NCI-H345 (cell line): ENCODE measurements at regions not wholly inside any gene's neighbourhood (a gene's known extent, or its start where the extent isn't known, plus 50 kb on each side); places are given as distances from the start of the nearest gene placed in this dataset.

ENCODE experiments used
- DNase-seq: peaks from one replicate; lab custom pipeline; 2025; lab: John Stamatoyannopoulos, UW

DNA sequence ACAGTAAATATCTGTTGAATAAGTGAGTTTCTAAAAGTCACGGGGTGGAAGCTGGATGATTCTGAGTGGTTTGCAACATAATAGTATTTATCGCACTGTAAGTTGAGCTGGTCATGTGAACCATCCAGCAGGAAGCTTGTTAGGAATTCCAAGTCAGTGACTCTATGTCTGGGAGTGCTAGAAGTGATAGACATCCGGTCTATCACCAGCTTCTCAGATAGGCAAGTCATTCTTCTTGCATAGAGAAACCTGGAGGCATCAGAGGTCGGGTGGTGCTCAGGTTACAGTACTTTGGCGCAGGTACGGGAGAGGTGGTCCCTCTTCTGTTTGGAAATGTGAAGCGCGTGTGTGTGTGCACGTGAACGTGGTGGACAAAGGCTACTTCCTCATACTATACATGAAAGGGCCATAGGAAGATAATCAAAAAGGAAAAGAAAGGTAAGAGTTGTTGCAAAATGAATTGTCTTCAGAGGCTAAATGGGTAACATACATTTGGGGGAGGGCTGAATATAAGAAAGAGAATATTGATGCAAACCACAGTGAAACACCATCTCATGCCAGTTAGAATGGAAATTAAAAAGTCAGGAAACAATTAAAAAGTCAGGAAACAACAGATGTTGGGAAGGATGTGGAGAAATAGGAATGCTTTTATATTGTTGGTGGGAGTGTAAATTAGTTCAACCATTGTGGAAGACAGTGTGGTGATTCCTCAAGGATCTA, 299.3 kb upstream of the ZFP64 start:
- DNase-seq, result no peak

DNA sequence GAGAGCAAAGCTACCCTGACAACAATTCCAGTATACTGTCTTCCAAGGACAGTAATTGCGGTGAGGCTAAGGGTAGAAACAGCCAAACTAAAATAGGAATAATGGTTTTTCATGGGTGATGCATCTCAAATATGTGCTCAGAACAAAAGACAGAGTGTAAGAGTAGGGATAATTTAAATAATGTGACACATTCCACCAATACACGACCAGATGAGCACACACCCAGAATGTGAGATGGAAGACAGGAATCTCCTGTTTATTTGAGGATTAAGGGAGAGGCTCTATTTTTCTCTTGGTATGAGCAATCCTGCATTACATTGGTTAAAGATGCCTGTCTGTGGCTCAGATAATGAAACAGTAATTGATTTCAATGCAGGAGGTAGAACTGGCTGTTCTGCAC, 292.9 kb upstream of the ZFP64 start:
- DNase-seq, result no peak

DNA sequence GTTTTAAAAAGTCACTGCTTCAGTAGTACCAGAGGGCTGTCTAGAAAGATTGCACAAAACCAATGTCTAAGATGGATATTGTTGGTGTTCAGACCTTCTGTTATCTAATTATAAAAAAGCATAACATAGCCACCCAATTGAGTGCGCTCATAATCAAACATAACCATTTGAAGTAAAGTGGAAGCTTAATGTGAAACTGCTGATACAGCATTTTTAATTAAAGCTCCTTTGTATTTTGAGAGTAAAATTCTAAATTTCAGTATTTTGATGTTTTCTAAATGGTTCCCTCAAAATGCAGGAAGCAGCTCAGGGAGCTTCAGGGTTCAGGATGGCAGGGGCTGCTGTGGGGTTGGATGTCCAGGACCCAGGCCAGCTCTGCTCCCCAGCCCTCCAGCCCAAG, 291.8 kb upstream of the ZFP64 start:
- DNase-seq, result no peak

DNA sequence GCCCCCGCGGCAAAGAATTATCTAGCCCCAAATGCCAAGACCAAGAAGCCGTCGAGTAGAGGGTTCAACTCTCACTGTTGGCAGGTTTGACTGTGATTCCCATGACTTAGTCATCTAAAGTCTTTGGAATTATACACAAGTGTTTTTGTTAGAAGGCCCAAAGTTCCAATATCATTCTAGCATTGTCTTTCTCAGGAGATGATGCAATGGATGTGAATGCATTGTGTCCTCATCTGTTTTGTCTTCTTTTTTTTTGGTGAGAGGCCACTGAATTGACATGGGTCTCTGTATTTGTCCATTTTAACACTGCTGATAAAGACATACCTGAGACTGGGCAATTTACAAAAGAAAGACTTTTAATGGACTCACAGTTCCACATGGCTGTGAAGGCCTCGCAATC, 290.5 kb upstream of the ZFP64 start:
- no peak for DNase-seq

DNA sequence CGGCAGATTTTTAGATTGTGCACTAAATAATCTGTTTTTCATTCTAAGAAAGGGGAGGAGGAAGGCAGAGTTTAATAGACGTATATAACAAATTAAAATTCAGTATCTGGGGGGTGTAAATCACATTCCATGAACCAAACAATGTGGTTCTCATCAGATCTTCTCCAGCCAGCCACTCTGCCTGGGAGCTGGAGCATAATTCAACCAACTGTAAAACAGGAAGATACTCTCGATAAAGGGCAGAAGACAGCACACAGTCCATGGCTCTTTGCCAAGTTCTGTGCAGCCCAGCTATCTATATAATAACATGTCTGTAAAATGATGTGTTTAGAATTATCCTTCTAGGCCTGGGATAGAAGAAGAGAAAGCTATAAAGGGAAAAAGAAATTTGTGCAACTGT, 289.9 kb upstream of the ZFP64 start:
- DNase-seq, result peak; percentile 1

DNA sequence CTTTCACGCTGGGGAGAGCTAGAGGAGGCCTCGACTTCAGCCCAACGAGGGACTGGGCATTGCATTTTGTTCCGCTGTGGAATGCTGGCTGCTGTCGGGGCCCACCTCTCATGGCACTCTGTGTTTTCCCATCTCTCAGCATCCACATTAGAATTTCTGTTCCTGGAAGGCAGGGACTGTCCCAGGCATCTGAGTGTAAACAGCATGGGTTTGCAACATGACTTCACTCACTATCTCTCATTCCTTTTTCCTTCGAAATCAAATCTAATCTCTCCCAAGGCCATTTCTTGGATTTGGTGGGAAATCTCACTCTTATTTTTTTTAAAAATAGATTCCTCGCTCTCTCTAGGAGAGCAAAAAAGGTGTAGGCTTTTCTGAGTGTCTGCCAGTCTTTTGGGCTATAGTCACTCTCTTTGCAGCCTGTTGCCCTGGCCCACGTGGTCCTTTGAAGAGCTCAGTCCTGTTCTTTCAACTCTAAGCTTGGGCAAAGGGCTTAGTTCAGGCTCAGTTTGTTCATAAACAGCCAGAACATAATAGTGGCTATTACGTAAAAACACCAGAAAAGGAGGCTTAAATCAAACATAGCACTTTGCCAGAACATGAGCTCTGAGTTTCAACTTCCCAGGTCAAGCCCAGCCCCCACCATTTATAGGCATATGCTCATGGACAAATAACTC, 284.6 kb upstream of the ZFP64 start:
- DNase-seq, result no peak

DNA sequence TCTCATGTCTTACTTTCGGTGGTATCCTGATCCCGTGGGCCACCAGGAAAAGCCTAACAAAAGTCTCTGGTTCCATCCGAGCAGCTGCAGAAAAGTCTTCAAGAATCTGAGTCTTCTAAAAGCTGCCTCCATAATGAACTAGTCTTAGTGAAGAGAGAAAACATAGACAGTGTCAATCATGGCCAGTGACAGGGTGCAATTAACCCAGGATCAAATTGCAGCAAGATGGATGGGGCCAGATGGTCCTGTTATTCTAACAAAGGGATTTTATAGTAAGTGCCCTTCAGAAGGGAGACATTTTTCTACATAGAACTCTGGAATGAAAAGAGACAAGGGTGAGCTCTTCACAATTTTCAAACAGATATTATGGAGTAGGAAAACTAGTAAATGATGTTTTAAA, 281.6 kb upstream of the ZFP64 start:
- DNase-seq, result no peak

DNA sequence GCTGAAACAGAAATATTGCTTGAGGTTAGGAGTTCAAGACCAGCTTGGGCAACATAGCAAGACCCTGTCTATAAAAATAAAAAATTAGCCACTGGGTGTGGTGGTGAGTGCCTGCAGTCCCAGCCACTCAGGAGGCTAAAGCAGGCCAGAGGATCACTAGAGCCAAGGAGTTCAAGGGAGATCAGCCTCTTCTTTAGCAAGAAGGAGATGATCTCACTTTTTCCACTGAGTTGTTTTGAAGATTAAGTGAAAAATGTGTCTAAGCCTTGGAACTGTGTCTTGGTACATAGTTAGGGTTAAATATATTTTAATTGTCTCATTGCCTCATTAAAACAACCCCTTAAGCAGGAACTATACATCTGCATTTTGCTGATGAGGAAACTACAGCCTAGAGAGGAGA, 279.0 kb upstream of the ZFP64 start:
- no peak for DNase-seq

DNA sequence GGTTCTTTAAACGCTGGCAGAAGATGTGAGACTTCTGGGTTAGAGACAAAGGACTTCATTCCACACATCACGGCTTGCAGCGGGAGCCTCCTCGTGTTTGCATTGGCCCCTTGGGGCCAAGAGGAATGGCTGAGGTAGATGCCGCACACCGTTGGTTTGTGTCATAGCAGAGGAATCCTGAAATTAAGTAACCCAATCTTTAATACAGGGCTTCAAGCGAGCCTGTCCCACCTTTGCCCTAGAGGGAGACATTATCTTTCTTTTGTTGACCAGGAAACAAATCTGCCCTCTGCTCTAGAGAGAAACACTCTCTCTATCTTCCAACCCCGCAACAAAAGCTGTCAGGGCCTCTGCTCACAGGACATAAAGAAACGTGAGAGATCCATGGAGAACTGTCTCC, 277.5 kb upstream of the ZFP64 start:
- no peak for DNase-seq

DNA sequence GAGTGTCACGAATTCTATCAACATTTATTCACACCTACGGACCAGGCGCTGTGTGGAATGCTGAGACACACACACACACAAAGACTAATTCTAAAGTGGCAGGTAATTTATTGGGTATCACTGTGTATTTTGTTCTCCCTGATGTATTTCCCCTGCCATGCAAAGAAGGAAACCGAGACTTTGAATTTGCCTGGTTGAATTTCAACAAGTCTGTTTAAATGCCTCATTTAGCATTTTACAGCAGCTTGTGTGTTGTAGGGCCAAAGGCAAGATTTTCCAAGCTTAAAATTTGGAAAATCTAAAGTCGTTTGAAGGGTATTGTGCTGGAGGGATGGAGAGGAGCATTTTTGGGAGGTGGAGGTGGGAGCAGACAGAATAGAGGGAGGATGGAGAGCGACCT, 274.4 kb upstream of the ZFP64 start:
- DNase-seq, result no peak

DNA sequence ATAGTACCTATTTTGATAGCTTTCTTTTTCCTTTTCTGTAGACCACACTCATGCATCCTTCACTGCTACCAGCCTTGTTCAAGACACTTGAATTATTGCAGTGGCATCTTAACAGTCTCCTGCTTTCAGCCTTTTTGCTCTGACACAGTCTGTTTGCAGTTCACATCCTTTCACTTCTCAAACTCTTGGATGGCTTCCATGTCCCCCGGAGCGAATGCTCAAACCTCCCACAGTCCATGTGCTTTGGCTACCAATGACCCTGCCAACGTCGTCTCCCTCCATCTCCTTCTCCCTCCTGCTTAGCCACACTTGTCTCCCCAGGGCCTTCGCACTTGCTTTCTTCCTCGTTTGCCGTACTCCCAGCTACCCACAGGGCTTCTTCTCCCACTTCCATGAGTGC, 270.0 kb upstream of the ZFP64 start:
- peak; percentile 32 for DNase-seq

DNA sequence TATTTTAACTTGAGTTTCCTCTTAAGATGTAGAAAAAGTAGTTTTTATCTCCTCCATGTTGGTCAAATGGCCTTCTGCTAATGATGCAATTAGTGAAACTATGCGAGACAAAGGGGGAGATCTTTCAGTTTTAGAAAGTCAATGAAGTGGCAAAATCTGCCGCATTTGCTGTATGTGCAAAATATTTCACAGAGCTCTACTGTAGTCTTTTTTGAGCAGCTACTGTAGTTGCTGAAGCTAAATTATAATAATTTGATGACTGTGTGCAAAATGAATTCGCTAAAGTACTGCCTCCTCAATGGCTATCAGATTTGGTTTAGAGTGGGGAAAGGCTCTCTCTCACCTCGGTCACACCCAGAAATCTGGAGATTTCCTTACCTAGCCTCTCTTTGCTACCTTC, 267.6 kb upstream of the ZFP64 start:
- DNase-seq, result no peak

DNA sequence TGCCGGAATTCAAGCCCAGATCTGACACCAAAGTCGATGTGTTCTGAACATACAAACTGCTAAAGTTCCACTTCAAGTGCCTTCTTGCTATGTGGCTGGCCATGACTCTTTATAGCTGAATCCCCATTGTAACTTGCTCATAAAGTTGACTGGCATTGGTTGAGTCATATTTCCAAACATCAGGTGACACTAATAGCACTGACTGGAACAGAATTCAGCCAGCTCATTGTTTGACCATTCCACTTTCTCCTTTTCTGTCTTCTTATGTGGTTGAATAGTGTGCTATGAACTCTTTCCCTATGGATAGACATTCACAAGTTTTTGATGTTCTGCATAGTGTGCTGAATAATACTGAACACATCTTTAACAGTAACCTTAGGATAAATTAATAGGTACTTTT, 266.2 kb upstream of the ZFP64 start:
- no peak for DNase-seq

DNA sequence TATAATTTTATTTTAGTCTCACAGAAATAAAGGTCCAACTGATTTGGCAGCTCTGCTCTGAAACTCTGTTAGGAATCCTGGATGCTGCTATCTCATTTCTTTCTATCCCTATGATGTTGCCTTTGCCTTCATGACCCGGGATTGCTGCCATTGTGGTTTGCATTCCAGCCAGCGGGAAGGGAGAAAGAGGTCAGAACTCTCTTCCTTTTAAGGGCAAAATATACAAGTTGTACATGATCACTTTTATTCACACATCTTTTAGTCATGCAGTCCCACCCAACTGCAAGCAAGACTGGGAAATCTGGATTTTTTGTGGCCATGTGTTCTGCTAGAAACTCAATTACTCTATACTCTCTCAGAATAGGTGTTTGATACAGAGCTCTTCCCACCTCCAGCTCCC, 263.1 kb upstream of the ZFP64 start:
- DNase-seq, result no peak

DNA sequence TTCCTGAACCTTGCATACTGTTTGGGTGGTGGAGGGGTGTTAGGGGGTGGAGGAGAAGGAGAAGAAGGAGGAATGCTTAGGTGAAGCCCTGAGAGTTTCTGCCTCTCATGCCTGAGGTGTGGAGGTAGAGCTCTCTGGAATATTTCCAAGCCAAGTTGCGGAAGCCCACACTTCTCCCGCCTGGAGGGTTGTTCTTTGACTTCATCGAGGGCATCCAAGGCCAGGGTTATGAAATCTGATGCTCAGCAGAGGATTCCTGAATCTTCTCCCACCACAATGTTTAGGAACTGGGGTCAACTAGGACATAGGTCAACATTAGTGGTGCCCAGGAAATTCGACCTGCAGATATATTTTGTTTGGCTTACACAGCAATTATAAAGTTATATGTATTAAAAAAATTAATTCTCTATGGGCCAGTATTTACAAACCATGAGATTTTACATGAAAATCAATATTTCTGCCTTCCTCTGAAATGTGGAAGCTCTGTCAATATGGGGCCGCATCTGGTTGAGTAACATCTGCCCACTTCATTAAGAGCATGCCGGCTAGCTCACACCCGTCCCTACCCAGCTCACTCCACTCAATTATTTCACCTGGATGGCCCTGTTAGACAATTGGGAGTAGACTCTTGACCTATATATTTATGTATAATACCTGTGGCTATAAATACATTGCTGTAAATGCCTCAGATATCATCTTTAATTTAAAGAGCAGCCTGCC, 257.1 kb upstream of the ZFP64 start:
- no peak for DNase-seq

DNA sequence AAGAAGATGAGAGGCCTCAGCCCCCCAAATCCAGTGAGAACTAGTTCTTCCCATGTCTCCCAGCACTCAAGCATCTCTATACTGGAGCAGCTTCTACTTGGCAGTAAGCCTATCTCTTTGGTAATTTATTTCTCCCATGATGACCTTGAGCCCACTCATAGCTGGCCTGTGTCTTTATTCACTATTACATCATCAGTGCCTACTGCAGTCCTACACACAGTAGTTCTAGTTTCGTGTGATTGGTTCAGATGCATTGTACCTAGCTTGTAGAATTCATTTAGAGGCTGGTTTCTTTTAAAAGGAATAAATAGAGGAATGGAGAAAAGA, 255.6 kb upstream of the ZFP64 start:
- no peak for DNase-seq

DNA sequence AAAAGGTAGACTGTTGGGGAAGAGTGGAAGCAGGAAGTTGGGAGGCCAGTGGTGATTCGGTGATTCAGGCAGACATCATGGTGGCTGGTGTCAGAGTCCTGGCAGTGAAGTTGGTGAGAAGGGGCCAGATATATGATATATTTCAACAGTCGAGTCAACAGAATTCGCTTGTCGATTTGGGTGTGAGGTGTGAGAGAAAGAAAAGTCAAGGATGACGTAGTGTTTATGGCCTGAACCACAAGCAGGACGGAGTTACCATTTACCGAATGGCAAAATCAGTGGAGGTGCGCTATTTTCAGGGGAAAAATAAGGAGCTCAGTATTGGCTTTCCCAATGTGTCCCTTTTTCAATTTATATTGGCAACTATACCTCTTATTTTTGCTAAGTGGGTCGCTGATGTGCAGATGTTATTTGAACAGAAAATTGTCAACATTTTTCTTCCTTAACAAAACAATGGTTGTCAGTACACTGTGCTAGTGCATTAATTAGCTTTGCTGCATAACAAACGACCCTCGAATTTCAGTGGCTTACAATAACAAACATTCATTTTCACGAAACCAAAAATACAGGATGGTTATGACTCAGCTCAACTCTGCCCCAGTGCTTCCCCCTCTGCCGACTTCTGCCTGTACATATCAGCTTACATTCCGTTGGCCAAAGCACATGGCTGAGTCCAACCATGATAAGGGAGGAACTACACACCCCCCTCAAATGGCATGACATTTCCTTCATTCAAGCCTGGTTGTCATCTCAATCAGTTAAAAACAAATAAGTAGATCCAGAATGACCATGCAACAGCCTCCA, 255.0 kb upstream of the ZFP64 start:
- DNase-seq, result no peak

DNA sequence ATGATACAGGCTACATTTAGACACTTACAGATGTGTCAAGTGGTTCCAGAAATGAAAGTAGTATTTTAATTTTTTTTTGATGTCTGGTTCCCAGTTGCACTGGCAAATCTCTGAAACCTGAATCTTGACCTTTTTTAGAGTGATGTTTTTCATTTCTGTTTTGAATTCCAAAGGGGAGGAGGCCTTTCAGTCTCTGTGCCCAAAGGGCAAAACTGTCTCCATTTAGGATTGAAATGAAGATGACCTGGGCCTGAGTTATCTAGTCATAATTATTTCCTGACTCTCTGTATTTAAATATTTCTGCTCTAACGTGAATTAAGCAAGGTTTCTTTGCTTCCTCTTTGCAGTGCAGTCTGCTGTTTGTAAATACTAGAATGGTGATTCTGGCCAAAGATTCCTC, 252.9 kb upstream of the ZFP64 start:
- DNase-seq, result no peak

DNA sequence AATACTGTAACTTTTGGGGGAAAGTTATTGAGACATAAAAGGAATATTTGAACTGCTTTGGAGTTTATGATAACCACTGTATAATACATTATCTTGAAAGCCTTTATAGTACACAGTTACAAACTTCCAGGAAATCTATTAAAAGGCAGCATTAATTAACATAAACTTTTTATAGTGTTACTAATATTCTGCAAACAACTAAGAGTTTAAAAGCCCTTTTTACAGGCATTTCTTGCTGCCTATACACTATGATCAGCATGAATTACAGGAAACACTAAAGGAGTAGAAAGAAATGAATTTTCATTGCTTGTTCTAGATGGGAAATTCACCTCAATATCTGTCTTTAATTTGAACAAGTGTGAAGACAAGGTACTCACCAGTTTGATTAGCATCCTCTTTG, 252.3 kb upstream of the ZFP64 start:
- no peak for DNase-seq

DNA sequence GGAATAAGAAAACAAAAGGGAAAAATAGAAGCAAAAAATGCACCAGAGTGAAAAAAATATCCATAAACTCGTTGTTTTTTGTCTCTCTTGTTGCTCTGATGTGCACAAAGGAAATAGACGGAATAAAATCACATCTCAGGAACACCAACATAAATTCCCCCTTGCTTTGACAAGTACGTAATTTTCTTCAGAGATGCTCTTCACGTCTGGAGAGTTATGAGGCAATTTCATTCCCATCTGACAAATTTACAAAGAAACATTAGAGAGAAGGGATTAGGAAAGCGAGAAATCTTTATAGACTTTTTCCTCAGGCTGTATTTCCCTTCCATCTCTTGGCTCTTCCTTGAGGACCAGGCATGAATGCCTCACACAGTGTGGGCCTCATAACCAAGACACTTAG, 250.1 kb upstream of the ZFP64 start:
- DNase-seq, result no peak

DNA sequence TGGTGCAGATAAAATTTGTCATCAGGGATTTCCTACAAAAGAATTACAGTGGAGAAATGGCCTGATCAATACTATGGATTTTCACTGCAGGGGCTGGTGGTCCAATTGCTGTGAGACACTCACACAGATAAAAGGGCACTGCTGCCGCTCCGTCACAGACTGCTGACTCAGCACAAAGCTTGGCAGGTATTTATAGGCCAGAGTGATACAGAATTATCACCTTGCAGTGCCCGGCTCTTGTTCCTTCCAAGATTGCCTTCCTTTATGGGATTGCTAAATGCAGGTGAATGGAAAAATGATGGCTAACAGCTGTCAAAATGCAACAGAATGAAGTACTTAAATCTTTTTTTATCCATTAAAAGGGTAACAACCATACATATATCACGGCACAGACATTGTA, 247.8 kb upstream of the ZFP64 start:
- DNase-seq, result no peak

DNA sequence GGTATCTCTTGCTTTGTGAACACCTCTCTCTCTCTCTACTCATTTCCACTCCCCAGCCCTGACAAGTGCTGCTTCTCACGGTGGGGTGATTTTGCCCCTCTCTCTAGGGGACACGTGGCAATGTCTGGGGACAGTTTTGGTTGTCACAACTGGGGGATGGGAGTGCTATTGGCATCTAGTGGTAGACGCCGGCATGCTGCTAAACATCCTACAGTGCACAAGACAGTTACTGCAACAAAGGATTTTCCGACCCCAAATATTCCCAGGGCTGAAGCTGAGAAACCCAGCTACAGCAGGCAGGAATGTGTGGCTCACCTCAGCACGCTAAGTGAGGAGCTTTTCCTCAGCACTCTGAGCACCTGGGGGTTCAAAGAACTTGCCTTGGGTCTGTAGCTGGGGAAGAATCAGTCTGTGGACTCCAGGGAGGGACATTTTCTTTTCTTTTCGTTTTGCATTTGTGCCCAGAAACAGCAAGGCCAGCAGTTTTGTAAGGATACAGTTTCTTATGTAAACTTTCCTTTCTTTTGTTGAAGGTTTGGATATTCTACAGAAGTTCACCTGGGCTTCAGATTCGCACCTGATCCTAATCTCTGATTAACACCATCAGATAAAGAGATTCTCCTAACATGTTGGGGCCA, 246.9 kb upstream of the ZFP64 start:
- DNase-seq, result no peak
